HepG2 (cell line): ENCODE measurements at regions not wholly inside any gene's neighbourhood (a gene's known extent, or its start where the extent isn't known, plus 50 kb on each side); places are given as distances from the start of the nearest gene placed in this dataset.

ENCODE experiments used
- ATAC-seq: fragments of 200-7000 bp; cut with Tn5 transposase; 3 replicates; pipeline ENCODE4 v1.9.1; 2020; ENCODE audit warnings: mild to moderate bottlenecking, moderate library complexity
- BruUV-seq: library from RNA; stranded (reverse); fragments of 400-500 nt; replicated peaks from 2 replicates; lab custom pipeline; 2021; lab: Mats Ljungman, UMichigan
- CTCF ChIA-PET: fragments of 300-600 bp; formaldehyde crosslinking; extraction: SDS; loops from one replicate; lab custom pipeline; 2021; ENCODE audit warnings: low total read pairs, inconsistent platforms, low intra/inter-chr PET ratio; lab: Yijun Ruan, JAX
- POLR2A ChIA-PET: fragments of 350-600 bp; sonication (Branson Sonifier 250); formaldehyde crosslinking; loops from one replicate; lab custom pipeline; 2020; ENCODE audit warnings: antibody characterized with exemption, inconsistent platforms; lab: Yijun Ruan, JAX
- DNase-seq: peaks from one replicate; pipeline ENCODE4 v3.0.0-alpha.2; 2015; ENCODE audit warnings: low spot score
- FAIRE-seq: peaks from 3 replicates; lab custom pipeline; 2011; peaks lifted over from hg19 to GRCh38; lab: Jason Lieb, UNC
- H2AFZ ChIP-seq: one replicate; pipeline ENCODE4 v1.6.1; 2011; ENCODE audit warnings: low read length, inconsistent platforms
- H3K27ac ChIP-seq: fragments of 300-600 bp; 3 replicates; pipeline ENCODE4 v1.8.0; 2011; ENCODE audit warnings: mixed run types, mild to moderate bottlenecking, mixed read lengths, low read length, inconsistent platforms; ENCODE audit not compliant: insufficient read depth; ENCODE audit errors: extremely low read length
- H3K27me3 ChIP-seq, 2 experiments: fragments of 200-600 bp in 1 of 2; 2 replicates in 1 of 2; 3 replicates in 1 of 2; pipeline versions ENCODE4 v1.6.0 to v1.8.0; 2011; ENCODE audit warnings: low read length in 2 of 2, mild to moderate bottlenecking in 2 of 2, moderate library complexity in 2 of 2, inconsistent platforms in 1 of 2; ENCODE audit not compliant: insufficient read depth in 2 of 2, control insufficient read depth in 1 of 2
- H3K36me3 ChIP-seq, 2 experiments: fragments of 200-600 bp in 1 of 2; replicated peaks in 1 of 2; 2 replicates in 1 of 2; 3 replicates in 1 of 2; pipeline versions ENCODE4 v1.5.1 to v1.8.0; 2011; ENCODE audit warnings: low read length in 2 of 2, inconsistent platforms in 1 of 2; ENCODE audit not compliant: insufficient read depth in 2 of 2, control insufficient read depth in 1 of 2
- H3K4me1 ChIP-seq: 2 replicates; pipeline ENCODE4 v1.5.1; 2012; ENCODE audit warnings: low read length, inconsistent platforms; ENCODE audit not compliant: insufficient read depth
- H3K4me2 ChIP-seq: 2 replicates; pipeline ENCODE4 v1.6.0; 2011; ENCODE audit warnings: low read depth, low read length, inconsistent platforms
- H3K4me3 ChIP-seq, 3 experiments: fragments of 200-600 bp in 1 of 3; sonication (generic), shearing (Covaris generic) in 1 of 3; replicated peaks in 1 of 3; 2 replicates each; pipeline ENCODE4 v1.5.1; 2011 to 2016; ENCODE audit warnings: low read length in 3 of 3, inconsistent platforms in 2 of 3, low read depth in 2 of 3, mild to moderate bottlenecking in 2 of 3, control low read depth in 1 of 3, mixed read lengths in 1 of 3; ENCODE audit not compliant: insufficient read depth in 1 of 3
- H3K79me2 ChIP-seq: one replicate; pipeline ENCODE4 v1.6.1; 2011; ENCODE audit warnings: low read length, inconsistent platforms; ENCODE audit not compliant: insufficient read depth
- H3K9ac ChIP-seq: 2 replicates; pipeline ENCODE4 v1.6.0; 2011; ENCODE audit warnings: mild to moderate bottlenecking, low read depth, low read length, inconsistent platforms; ENCODE audit not compliant: insufficient read depth
- H3K9me3 ChIP-seq: 2 replicates; pipeline ENCODE4 v1.5.1; 2012; ENCODE audit warnings: mild to moderate bottlenecking, low read length
- H4K20me1 ChIP-seq: 2 replicates; pipeline ENCODE4 v1.6.0; 2011; ENCODE audit warnings: inconsistent platforms, mild to moderate bottlenecking, low read length, moderate library complexity; ENCODE audit not compliant: insufficient read depth
- MAFF ChIP-seq: IDR thresholded peaks from 2 replicates; pipeline ENCODE4 v1.6.1; 2011; ENCODE audit warnings: low read depth, low read length, improper control_type of control experiment
- MAFK ChIP-seq, 2 experiments: IDR thresholded peaks in 1 of 2; conservative IDR thresholded peaks in 1 of 2; 2 replicates each; pipeline ENCODE4 v1.6.1; 2011; ENCODE audit warnings: improper control_type of control experiment in 2 of 2, low read length in 2 of 2
- ZNF646 ChIP-seq: sonication (generic); formaldehyde crosslinking; IDR thresholded peaks from 2 replicates; pipeline ENCODE4 v1.9.0; 2021; ENCODE audit warnings: mild to moderate bottlenecking, missing genetic modification reagents
- WGBS: methylation state at CpG from one replicate; pipeline ENCODE4 v1.1.6; 2017; ENCODE audit warnings: low lambda C conversion rate; 5-methylcytosine and 5-hydroxymethylcytosine counted together
- in situ Hi-C: cut with HindIII; loops from 2 replicates; pipeline ENCODE4 v1.10.0; 2017; ENCODE audit warnings: low pct_unique_long_range_greater_than_20kb; ENCODE audit not compliant: extremely low pct_ligation_motif_present
- intact Hi-C: fragments of 100-400 bp; cut with micrococcal nuclease; formaldehyde crosslinking; loops from one replicate; pipeline ENCODE4 v1.10.0; 2022; ENCODE audit not compliant: unreplicated experiment

GRCh38 chr13:103164251-103164650 lies 98.0 kb upstream of the SLC10A2 start:
- POLR2A ChIA-PET = no interaction called here
- WGBS = 5% methylated on average over 1 of the region's 1 CpG
- ATAC-seq = no peak
- Histone ChIP-seq H3K4me2 (no peak overlapping the region), H2AFZ (no peak overlapping the region), H3K4me1 (no peaks in the 10 kb centered on the region), H3K36me3 (no peaks in the 10 kb centered on the region), H3K79me2 (no peaks in the 10 kb centered on the region), H3K9me3 (no peaks in the 10 kb centered on the region), H3K4me3 (no peak overlapping the region), H3K9ac (no peak overlapping the region), H3K27me3 (no peaks in the 10 kb centered on the region)
- intact Hi-C loops (no loop called here), in situ Hi-C loops (no loop called here)
- no peak for FAIRE-seq
- CTCF ChIA-PET = no interaction called here
- BruUV-seq = no TSS peak
- DNase-seq = no peak
- TF ChIP-seq ZNF646 (CRISPR knock-in tag) (no peak), MAFK (conservative IDR thresholded peaks at IDR 0.05 in 1 of 2, IDR thresholded peaks at IDR 0.05 in 1 of 2; ENCODE audit: low read length in 2 of 2) (peak; percentile 21 to 62; a peak in 2 of 4 replicates), MAFF (peak; percentile 40; the same call in 1 of the 2 replicates)
- TF ChIP-seq, all 625 proteins: peak for 2
- Histone ChIP-seq H4K20me1 (no peaks in the 10 kb centered on the region), H3K27ac (no peak overlapping the region)
